Spleen (tissue), 7 donors: ENCODE measurements at regions not wholly inside any gene's neighbourhood (a gene's known extent, or its start where the extent isn't known, plus 50 kb on each side); places are given as distances from the start of the nearest gene placed in this dataset.

Experiments used
- POLR2A ChIP-seq, 3 donors: fragments of 450-650 bp; IDR thresholded peaks; one replicate each; pipeline ENCODE4 v1.5.1; 2017; ENCODE audit warnings: antibody characterized with exemption in 3 of 3, mild to moderate bottlenecking in 1 of 3
- TF ChIP-seq, protein P1 (sequence below), 11 experiments: fragments of 200-600 bp in 7 of 11; fragments of 450-650 bp in 4 of 11; sonication (generic) in 4 of 11; IDR thresholded peaks in 8 of 11; conservative IDR thresholded peaks in 3 of 11; 1 replicate in 7 of 11; 2 replicates in 4 of 11; pipeline versions ENCODE4 v1.4.0 to v1.8.0; 2016 to 2021; ENCODE audit warnings: antibody characterized with exemption in 11 of 11, inconsistent platforms in 4 of 11, mild to moderate bottlenecking in 1 of 11
- donor health status: DM: no; HTN: no; CAD: no; lungs with moderate emphysema.
- donor health status: DM: no; HTN: no; CAD: no.
- donor health status: DM: no; HTN: no; CAD: no.

DNA sequence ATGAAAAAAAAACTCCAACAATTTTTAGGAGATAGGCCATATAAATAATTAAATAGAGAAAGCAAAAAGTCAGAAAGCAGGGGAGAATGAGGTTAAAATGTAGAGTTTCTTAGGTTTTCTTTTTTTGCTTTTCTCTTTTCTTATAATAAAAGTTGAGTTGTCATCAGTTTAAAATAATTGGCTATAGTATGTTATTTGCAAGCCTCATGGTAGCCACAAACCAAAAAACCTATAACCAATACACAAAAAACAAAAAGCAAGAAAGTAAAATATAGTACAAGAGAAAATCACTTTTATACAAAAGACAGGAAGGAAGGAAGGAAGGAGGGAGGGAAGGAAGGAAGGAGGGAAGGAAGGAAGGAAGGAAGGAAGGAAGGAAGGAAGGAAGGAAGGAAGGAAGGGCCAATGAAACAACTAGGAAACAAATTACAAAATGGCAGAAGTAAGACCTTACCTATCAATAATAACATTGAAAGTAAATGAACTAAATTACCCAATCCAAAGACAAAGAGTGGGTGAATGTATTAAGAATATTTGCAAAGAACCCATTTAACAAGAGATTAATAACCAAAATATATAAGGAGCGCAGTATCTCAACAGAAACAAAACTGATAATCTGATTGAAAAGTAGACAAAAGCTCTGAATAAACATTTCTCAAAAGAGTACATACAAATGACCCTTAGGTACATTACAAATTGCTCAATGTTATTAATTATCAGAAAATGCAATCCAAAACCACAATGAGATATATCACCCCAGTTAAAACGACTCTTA is 541.3 kb upstream of the LRRTM4 start:
- TF ChIP-seq, protein P1, sequence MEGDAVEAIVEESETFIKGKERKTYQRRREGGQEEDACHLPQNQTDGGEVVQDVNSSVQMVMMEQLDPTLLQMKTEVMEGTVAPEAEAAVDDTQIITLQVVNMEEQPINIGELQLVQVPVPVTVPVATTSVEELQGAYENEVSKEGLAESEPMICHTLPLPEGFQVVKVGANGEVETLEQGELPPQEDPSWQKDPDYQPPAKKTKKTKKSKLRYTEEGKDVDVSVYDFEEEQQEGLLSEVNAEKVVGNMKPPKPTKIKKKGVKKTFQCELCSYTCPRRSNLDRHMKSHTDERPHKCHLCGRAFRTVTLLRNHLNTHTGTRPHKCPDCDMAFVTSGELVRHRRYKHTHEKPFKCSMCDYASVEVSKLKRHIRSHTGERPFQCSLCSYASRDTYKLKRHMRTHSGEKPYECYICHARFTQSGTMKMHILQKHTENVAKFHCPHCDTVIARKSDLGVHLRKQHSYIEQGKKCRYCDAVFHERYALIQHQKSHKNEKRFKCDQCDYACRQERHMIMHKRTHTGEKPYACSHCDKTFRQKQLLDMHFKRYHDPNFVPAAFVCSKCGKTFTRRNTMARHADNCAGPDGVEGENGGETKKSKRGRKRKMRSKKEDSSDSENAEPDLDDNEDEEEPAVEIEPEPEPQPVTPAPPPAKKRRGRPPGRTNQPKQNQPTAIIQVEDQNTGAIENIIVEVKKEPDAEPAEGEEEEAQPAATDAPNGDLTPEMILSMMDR (IDR thresholded peaks at IDR 0.05 in 8 of 11, conservative IDR thresholded peaks at IDR 0.05 in 3 of 11): no peak
- no peak for TF ChIP-seq POLR2A (IDR thresholded peaks at IDR 0.05)
